AML-193 (cell line): ENCODE measurements at regions not wholly inside any gene's neighbourhood (a gene's known extent, or its start where the extent isn't known, plus 50 kb on each side); places are given as distances from the start of the nearest gene placed in this dataset.
"Not testable (repeated sequence)": the region's sequence is repeated elsewhere in the genome, so short reads cannot be mapped to it uniquely, and the experiment has no call there.

Experiments
- DNase-seq, 2 experiments: peaks; one replicate each; lab custom pipeline; 2025; lab: John Stamatoyannopoulos, UW

- not testable (repeated sequence) for DNase-seq
Observed at GRCh38 chr15:31681529-31682259, 348.6 kb upstream of the CHRNA7 start.

- not testable (repeated sequence) for DNase-seq
Observed at GRCh38 chr15:31687088-31687487, 343.2 kb upstream of the CHRNA7 start.

- not testable (repeated sequence) for DNase-seq
Observed at GRCh38 chr15:31696509-31696908, 333.8 kb upstream of the CHRNA7 start.

DNA sequence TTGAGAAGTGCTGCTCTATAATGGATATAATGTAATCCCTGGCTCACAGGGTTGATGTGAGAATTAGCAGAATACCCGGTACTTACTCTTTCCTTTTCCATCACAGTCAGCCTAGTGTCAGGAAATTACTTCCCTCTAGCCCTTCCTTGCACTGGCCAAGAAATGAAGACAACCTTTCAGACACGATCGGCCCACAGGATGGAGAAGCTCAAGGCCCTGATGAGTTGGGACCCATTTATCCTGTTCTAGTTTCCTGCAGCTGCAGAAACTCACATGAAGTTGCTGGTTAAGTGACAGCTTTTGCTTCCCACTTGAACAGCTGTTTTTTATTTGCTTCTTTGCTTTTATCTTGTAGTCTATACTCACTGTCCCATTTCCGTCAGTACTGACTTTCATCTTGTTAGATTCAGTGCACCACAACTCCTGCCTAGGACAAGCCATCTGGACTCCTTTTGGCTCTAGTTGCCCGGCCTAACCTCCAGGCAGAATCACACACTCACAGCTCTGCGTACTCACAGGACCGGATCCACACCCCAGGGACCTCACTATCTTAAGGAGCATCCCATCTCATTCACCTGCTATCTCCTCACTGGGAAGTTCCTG, 325.1 kb upstream of the CHRNA7 start:
- not testable (repeated sequence) for DNase-seq

DNA sequence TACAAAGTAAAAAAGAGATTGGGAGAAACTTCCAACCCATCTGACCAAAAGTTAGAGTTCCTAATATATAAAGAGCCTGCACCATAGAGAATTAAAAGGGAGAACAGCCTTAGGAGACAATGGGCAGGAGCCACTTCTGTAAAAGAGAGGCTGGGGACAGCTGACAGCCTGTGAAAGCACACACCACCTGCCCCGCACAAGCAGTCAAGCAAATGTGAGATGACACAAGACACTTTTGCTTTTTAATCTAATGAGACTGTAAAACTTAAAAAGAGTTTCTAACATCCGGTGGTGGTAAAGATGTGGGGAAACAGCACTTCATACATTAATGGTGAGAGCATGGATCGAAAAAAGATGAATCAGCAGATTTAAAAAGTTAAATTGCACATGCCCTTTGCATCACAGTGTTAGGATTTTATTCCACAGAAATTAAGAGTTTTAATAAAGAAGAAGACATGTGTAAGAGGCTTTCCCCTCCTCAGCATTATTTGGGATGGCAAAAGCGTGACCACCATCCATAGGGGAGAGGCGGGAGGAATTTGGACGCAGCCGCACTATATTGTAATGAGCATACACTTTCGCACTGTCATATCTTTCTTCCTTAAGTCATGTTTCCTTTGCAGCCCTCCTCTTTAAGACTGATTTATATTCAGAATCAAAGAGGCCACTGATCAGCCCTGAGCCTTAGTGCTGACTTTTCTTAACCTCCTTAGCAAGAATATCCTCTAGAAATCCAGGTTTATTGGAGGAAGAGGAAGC, 322.2 kb upstream of the CHRNA7 start:
- not testable (repeated sequence) for DNase-seq

GRCh38 chr15:31708703-31709327, 321.5 kb upstream of the CHRNA7 start:
- not testable (repeated sequence) for DNase-seq

DNA sequence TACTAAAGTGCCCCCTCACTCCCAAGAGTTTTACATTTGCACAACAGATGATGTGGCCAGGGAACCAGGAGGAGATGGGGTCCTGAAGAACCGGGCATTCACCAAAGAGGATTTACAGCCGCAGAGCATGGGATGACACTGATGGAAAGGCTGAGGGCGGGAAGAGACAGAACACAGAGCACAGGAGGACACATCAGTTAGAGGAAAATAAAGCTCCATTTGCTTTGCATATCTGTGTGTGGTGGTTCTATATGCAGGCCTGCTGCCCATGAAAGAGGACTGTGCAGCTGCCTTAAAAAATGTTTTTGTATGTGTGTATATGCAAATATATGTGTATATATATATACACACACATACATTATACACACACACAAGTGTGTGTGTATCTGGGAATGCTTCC, 320.8 kb upstream of the CHRNA7 start:
- DNase-seq = not testable (repeated sequence)

DNA sequence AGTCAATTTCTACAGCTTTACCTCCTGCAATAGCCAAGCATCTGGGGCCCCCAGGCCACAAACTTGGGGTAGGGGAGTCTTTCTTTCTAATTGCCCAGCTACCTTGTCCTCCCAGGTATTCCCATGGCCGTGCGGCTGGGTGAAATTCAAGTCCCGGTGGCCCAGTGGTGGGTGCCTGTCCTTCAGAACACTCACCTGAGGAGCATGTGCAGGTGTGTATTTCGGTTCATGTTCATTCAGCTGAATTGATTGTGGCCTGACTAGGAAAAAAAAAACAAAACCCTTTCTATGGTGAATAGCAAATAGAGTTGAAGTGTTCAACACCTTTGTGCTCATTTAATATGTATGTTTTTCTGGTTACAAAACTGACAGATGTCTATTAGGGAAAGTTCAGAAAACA, 319.5 kb upstream of the CHRNA7 start:
- DNase-seq = not testable (repeated sequence)

DNA sequence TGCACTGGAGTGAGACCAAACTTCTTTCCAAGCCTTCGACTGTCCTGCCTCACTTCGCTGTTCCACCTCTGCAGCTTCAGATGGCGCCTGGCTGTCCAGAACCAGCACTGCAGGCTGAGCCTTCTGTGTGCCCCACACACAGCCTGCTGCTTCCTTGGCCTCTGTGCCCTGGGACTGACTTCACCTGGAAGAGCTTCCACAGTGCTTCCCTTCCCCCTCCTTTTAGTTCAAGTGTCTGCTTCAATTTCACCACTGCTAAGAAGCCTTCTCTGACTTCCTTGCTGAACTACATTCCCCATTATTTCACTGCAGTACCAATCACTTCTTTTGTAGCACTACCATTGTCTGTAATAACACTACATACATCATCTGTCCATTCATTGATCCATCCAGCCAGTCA, 315.1 kb upstream of the CHRNA7 start:
- DNase-seq = not testable (repeated sequence)

- not testable (repeated sequence) for DNase-seq
Observed at GRCh38 chr15:31718625-31719024, 311.7 kb upstream of the CHRNA7 start.

GRCh38 chr15:31719396-31720022, 310.8 kb upstream of the CHRNA7 start:
- DNase-seq = not testable (repeated sequence)

GRCh38 chr15:31723019-31723418, 307.3 kb upstream of the CHRNA7 start:
- DNase-seq = not testable (repeated sequence)

GRCh38 chr15:31724903-31725302, 305.4 kb upstream of the CHRNA7 start:
- not testable (repeated sequence) for DNase-seq

GRCh38 chr15:31725619-31726018, 304.7 kb upstream of the CHRNA7 start:
- DNase-seq = not testable (repeated sequence)

DNA sequence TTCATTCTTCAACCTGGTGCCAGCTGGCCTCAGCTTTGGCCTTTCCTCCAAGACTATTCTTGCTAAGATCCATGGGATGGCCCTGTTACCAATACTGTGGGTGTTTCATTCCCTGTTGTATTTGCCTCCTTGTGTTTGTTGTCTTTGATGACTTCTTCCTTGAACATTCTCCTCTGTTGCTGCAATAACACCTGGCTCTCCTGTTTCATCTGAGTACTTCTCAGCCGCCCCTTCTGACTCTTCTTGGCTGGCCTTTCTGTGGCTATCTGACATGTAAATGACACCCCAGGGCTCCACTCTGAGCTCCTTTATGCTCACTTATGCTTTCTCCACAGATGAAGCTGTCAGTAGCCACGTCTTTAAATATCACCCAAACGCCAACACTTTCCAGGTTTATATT, 302.7 kb upstream of the CHRNA7 start:
- no peak for DNase-seq

DNA sequence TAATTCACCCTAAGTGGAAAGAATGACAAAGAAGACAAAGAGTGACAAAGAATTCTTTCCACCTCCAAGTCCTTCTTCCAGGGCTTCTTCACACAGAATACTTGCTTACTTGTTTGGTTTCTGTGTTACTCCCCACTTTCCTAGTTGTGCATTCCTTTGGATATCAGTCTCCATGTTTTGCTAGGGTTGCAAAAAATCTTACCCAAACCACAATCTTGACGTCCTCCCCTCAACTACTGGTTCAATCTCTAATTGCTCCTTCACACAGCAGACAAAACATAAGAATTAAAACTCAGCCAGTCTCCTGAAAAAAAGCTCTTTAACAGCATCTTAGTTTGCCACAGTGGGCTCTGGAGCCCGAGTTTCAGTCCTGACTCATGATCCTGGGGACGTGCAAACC, 297.6 kb upstream of the CHRNA7 start:
- no peak for DNase-seq

DNA sequence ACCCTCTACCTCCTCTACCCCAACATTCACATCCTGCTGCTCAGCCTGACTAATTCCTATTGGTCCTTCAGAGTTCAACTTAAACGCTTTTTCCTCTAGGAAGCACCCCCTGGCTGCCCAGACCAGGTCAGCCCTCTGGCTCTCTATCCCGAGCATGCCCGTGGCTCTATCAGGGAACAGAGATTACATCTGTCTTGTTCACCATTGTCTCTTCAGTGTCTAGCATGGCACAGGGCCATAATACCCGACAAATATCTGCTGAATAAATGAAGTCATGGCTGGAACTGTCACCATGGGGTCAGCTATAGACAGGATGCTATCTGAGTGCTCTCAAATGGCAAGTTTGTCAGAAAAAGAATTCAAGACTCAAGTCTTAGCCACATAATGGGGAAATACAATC, 296.9 kb upstream of the CHRNA7 start:
- DNase-seq = no peak

DNA sequence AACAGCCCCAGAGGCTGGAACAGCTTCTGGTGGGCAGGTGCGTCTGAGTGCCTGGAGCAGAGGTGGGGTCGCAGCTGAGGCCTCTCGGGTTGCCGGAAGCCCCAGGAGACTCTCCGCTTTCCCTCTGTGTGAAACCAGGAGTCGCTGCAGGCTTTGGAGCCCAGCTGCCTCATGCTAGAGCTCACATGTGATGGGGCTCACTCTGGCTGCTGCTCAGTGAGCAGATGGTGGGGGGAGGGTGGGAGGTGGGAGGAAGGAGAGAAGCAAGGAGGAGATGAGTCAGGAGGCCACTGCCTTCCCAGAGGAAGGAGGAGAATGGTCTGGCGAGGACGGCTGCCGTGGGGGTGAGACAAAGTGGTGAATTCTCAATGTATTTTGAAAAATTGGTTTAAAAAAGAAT, 290.1 kb upstream of the CHRNA7 start:
- DNase-seq = no peak

DNA sequence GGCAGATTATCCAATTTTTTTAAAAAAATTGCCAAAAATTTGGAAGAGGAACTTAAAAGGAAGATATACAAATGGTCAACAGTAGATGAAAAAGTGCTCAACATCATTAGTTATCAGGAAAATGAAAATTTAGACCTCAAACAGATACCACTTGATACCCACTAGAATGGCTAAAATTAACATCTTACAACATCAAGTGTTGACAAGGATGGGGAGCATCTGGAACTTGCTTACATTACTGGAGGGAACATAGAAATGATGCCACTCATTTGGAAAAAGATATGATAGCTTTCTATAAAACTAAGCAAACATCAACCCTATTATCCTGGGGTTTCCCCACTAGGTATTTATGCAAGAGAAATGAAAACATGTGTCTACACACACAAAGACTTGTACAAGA, 284.5 kb upstream of the CHRNA7 start:
- DNase-seq = no peak

GRCh38 chr15:31752065-31752762, 278.1 kb upstream of the CHRNA7 start:
- no peak for DNase-seq

DNA sequence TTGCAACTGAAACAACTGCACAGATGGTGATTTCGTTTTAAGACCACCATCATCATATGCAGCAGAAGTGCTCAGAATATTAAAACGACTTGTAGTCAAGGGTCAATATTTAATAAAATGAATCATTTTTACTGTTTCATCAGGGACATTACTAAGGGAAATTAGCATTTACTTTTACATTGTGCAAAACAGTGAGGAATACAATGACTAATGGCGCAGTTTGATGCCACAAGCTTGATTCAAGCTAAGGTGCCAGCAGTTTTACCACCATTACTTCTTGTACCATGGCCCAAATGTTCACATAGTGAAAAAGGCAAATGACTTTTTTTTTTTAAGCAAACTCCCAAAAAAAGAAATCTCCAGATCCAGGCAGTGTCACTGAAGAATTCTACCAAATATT, 277.4 kb upstream of the CHRNA7 start:
- no peak for DNase-seq
